ENCODE measurements at regions not wholly inside any gene's neighbourhood (a gene's known extent, or its start where the extent isn't known, plus 50 kb on each side); places are given as distances from the start of the nearest gene placed in this dataset.

DNA sequence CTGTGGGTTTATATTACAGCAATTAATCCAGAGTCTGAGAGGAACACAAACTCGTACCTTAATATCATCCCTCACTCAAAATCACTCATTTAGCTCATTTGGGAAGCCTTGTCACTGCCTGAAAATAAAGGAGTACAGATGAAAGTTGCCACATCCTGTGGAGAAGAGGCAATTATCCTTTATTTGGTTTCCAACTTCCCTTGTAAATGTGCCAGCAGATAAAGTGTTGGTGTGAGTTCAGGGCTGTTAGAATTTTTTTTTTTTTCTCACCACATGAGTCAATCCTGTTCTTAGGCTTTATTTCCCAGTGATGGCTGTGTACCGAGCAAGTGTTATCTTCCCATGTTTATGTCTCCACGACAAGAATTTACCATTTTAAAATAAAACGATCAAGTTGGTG lies 99.0 kb upstream of the SMIM30 start (continued):
- TF ChIP-seq, protein P1, sequence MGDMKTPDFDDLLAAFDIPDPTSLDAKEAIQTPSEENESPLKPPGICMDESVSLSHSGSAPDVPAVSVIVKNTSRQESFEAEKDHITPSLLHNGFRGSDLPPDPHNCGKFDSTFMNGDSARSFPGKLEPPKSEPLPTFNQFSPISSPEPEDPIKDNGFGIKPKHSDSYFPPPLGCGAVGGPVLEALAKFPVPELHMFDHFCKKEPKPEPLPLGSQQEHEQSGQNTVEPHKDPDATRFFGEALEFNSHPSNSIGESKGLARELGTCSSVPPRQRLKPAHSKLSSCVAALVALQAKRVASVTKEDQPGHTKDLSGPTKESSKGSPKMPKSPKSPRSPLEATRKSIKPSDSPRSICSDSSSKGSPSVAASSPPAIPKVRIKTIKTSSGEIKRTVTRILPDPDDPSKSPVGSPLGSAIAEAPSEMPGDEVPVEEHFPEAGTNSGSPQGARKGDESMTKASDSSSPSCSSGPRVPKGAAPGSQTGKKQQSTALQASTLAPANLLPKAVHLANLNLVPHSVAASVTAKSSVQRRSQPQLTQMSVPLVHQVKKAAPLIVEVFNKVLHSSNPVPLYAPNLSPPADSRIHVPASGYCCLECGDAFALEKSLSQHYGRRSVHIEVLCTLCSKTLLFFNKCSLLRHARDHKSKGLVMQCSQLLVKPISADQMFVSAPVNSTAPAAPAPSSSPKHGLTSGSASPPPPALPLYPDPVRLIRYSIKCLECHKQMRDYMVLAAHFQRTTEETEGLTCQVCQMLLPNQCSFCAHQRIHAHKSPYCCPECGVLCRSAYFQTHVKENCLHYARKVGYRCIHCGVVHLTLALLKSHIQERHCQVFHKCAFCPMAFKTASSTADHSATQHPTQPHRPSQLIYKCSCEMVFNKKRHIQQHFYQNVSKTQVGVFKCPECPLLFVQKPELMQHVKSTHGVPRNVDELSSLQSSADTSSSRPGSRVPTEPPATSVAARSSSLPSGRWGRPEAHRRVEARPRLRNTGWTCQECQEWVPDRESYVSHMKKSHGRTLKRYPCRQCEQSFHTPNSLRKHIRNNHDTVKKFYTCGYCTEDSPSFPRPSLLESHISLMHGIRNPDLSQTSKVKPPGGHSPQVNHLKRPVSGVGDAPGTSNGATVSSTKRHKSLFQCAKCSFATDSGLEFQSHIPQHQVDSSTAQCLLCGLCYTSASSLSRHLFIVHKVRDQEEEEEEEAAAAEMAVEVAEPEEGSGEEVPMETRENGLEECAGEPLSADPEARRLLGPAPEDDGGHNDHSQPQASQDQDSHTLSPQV (IDR thresholded peaks at IDR 0.05), result no peak
- TF ChIP-seq CREM (IDR thresholded peaks at IDR 0.05; ENCODE audit: low read depth) (no peak), STAT1 (conservative IDR thresholded peaks at IDR 0.05) (no peak), IRF4 (IDR thresholded peaks at IDR 0.05; ENCODE audit: low read depth, low read length) (no peak), SIN3A (IDR thresholded peaks at IDR 0.05; ENCODE audit: low read depth, low read length) (no peak)

DNA sequence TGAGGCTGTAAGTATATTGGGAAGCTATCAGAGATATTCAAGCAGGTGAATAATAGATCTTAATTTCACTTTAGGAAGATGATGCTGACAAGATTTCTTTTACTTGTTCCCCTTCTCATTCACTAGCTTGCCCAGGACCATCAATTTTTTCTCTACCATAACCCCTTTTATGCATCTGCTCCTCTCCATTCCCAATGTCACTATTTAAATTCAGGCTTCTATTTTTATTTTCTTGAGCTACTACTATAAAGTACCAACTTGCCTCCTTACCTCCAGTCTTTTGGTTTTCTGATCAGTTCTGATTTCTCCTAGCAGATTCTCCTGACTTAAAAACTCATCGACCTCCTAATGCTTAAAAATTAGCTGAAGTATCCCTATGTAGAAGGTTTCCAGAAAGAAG lies 97.7 kb upstream of the SMIM30 start:
- RAD21 ChIA-PET (ENCODE audit: unreplicated experiment), result no interaction called here
- WGBS (ENCODE audit: insufficient coverage, insufficient replicate concordance, low lambda C conversion rate, missing lambda C conversion rate), result 0% methylated on average over 1 of the region's 1 CpG

More for the DNA sequence above, 97.7 kb upstream of the SMIM30 start:
- Histone ChIP-seq H3K4me3 (no peak overlapping the region), H3K36me3 (ENCODE audit: control insufficient read depth in 2 of 2, insufficient read depth in 2 of 2, low read length in 1 of 2) (no peaks in the 10 kb centered on the region), H3K4me1 (ENCODE audit: control insufficient read depth, insufficient read depth, low read length) (no peaks in the 10 kb centered on the region), H3K27me3 (replicated peaks in 1 of 2; ENCODE audit: control insufficient read depth in 2 of 2, insufficient read depth in 2 of 2, low read length in 1 of 2) (no peaks in the 10 kb centered on the region), H3K4me2 (ENCODE audit: control insufficient read depth, insufficient read depth) (no peak overlapping the region), H3K9ac (ENCODE audit: control insufficient read depth, insufficient read depth, low read length) (no peak overlapping the region), H3K27ac (ENCODE audit: control insufficient read depth, insufficient read depth) (no peak overlapping the region), H4K20me1 (ENCODE audit: control insufficient read depth, insufficient read depth) (no peaks in the 10 kb centered on the region), H2AFZ (ENCODE audit: control insufficient read depth, low read depth, low read length) (no peak overlapping the region), H3K79me2 (ENCODE audit: control insufficient read depth, insufficient read depth, low read length) (no peaks in the 10 kb centered on the region), H3K9me3 (replicated peaks; ENCODE audit: control insufficient read depth, insufficient read depth, low read length) (no peaks in the 10 kb centered on the region)
- DNase-seq (ENCODE audit: low read depth, low spot score) (no peak), FAIRE-seq (no peak), ATAC-seq (no peak)
- CTCF ChIA-PET, result no interaction called here
- POLR2A ChIA-PET, result no interaction called here
- in situ Hi-C loops (cut with MboI), result no loop called here
- TF ChIP-seq IKZF2 (IDR thresholded peaks at IDR 0.05) (no peak), MYB (IDR thresholded peaks at IDR 0.05; ENCODE audit: borderline replicate concordance, low read depth, low read length) (no peak)
- no TSS peak for BruUV-seq (replicated peaks)
- intact Hi-C loops (cut with micrococcal nuclease; ENCODE audit: unreplicated experiment), result no loop called here
- SMC1A ChIA-PET (ENCODE audit: uncharacterized antibody, unreplicated experiment), result interaction anchor here (1.4 to 1.7 kb wide), 2 partner anchors 11 to 67 kb away, joined by 4 read pairs; no protein-coding TSS in a partner anchor
